ENCODE measurements at regions not wholly inside any gene's neighbourhood (a gene's known extent, or its start where the extent isn't known, plus 50 kb on each side); places are given as distances from the start of the nearest gene placed in this dataset.

DNA sequence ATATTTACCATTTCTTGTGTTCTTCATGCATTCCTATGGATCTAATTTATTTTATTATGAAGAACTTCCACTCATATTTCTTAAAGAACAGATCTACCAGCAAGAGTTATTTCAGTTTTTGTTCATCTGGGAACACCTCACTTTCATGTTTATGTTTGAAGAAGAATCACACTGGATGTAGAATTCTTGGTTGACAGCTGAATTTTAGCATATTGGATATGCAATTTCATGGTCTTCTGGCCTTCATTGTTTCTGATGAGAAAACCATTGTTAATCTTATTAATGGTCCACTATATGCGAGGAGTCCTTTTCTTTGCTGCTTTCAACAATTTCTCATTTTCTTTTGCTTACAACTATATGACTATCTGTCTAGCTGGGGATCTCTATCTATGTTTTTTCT, 189.2 kb downstream of the UXS1 start:
- Histone ChIP-seq H3K9ac (ENCODE audit: control insufficient read depth, extremely low read depth, insufficient read depth, low read length) (no peak overlapping the region), H3K4me2 (ENCODE audit: control insufficient read depth, extremely low read depth, insufficient read depth, low read depth, low read length) (no peak overlapping the region), H4K20me1 (ENCODE audit: control insufficient read depth, extremely low read depth, insufficient read depth, low read length) (no peaks in the 10 kb centered on the region), H3K9me1 (ENCODE audit: control insufficient read depth, extremely low read depth, insufficient read depth, low read length) (no peaks in the 10 kb centered on the region), H3K27me3 (ENCODE audit: control insufficient read depth, extremely low read depth, insufficient read depth, low read length) (no peaks in the 10 kb centered on the region), H3K4me3 (ENCODE audit: control insufficient read depth in 2 of 3, extremely low read depth in 1 of 3, insufficient read depth in 2 of 3, low read depth in 1 of 3, low read length in 3 of 3) (no peak overlapping the region), H3K79me2 (ENCODE audit: control insufficient read depth, insufficient read depth, low read length) (no peaks in the 10 kb centered on the region), H3K36me3 (ENCODE audit: control insufficient read depth in 2 of 2, extremely low read depth in 1 of 2, insufficient read depth in 2 of 2, low read length in 2 of 2) (no peaks in the 10 kb centered on the region), H3K9me3 (ENCODE audit: control insufficient read depth, low read depth, low read length) (no peaks in the 10 kb centered on the region), H3K27ac (ENCODE audit: control insufficient read depth, insufficient read depth, low read length) (no peak overlapping the region), H2AFZ (ENCODE audit: control insufficient read depth, low read length) (no peak overlapping the region), H3K4me1 (ENCODE audit: control insufficient read depth, extremely low read depth, insufficient read depth, low read length) (no peaks in the 10 kb centered on the region)
- no peak for TF ChIP-seq CTCF (optimal IDR thresholded peaks at IDR 0.05 in 1 of 3, IDR thresholded peaks at IDR 0.05 in 1 of 3, conservative IDR thresholded peaks at IDR 0.05 in 1 of 3; ENCODE audit: extremely low read depth in 1 of 3, insufficient read depth in 2 of 3, low read length in 3 of 3)
- DNase-seq (ENCODE audit: low read depth, low spot score) (no peak), FAIRE-seq (no peak)
- dilution Hi-C loops (cut with MboI; ENCODE audit: extremely low pct_ligation_motif_present, low sequenced_read_pairs), result no loop called here

GRCh38 chr2:105999211-105999989, 194.7 kb downstream of the UXS1 start:
- Histone ChIP-seq H2AFZ (ENCODE audit: control insufficient read depth, low read length) (no peak overlapping the region), H3K36me3 (ENCODE audit: control insufficient read depth in 2 of 2, extremely low read depth in 1 of 2, insufficient read depth in 2 of 2, low read length in 2 of 2) (no peaks in the 10 kb centered on the region), H4K20me1 (ENCODE audit: control insufficient read depth, extremely low read depth, insufficient read depth, low read length) (no peaks in the 10 kb centered on the region), H3K27ac (ENCODE audit: control insufficient read depth, insufficient read depth, low read length) (no peak overlapping the region), H3K9me3 (ENCODE audit: control insufficient read depth, low read depth, low read length) (peaks cover 5% of the 10 kb centered on the region), H3K4me1 (ENCODE audit: control insufficient read depth, extremely low read depth, insufficient read depth, low read length) (no peaks in the 10 kb centered on the region), H3K9me1 (ENCODE audit: control insufficient read depth, extremely low read depth, insufficient read depth, low read length) (no peaks in the 10 kb centered on the region), H3K79me2 (ENCODE audit: control insufficient read depth, insufficient read depth, low read length) (no peaks in the 10 kb centered on the region), H3K4me2 (ENCODE audit: control insufficient read depth, extremely low read depth, insufficient read depth, low read depth, low read length) (no peak overlapping the region), H3K27me3 (ENCODE audit: control insufficient read depth, extremely low read depth, insufficient read depth, low read length) (no peaks in the 10 kb centered on the region), H3K4me3 (ENCODE audit: control insufficient read depth in 2 of 3, extremely low read depth in 1 of 3, insufficient read depth in 2 of 3, low read depth in 1 of 3, low read length in 3 of 3) (no peak overlapping the region), H3K9ac (ENCODE audit: control insufficient read depth, extremely low read depth, insufficient read depth, low read length) (no peak overlapping the region)
- no peak for TF ChIP-seq CTCF (optimal IDR thresholded peaks at IDR 0.05 in 1 of 3, IDR thresholded peaks at IDR 0.05 in 1 of 3, conservative IDR thresholded peaks at IDR 0.05 in 1 of 3; ENCODE audit: extremely low read depth in 1 of 3, insufficient read depth in 2 of 3, low read length in 3 of 3)
- no peak for TF ChIP-seq EZH2 (IDR thresholded peaks at IDR 0.05; ENCODE audit: low read length)
- DNase-seq (ENCODE audit: low read depth, low spot score) (no peak), FAIRE-seq (no peak)
- dilution Hi-C loops (cut with MboI; ENCODE audit: extremely low pct_ligation_motif_present, low sequenced_read_pairs), result no loop called here
